Stimulated activated CD8-positive, alpha-beta memory T cell treated with anti-CD3 and anti-CD28 coated beads, Interleukin-7, amount 100 ng/mL, for 24 hours (primary cell): ENCODE measurements at regions not wholly inside any gene's neighbourhood (a gene's known extent, or its start where the extent isn't known, plus 50 kb on each side); places are given as distances from the start of the nearest gene placed in this dataset.

Source experiments
- DNase-seq: peaks from one replicate; pipeline ENCODE4 v3.0.0-alpha.2; 2020; ENCODE audit warnings: low read depth

GRCh38 chr14:66421990-66422946 is 63.9 kb upstream of the CCDC196 start:
- no peak for DNase-seq

GRCh38 chr14:66425402-66425801 is 60.8 kb upstream of the CCDC196 start:
- no peak for DNase-seq

GRCh38 chr14:66426451-66426850 is 59.7 kb upstream of the CCDC196 start:
- no peak for DNase-seq

- DNase-seq: no peak
Measured at GRCh38 chr14:66432334-66432733, 53.8 kb upstream of the CCDC196 start.

GRCh38 chr14:66434464-66434863 is 51.7 kb upstream of the CCDC196 start:
- no peak for DNase-seq

GRCh38 chr14:66435683-66436082 is 50.5 kb upstream of the CCDC196 start:
- DNase-seq: no peak
